ENCODE measurements at regions not wholly inside any gene's neighbourhood (a gene's known extent, or its start where the extent isn't known, plus 50 kb on each side); places are given as distances from the start of the nearest gene placed in this dataset.

- TF ChIP-seq SIN3A (IDR thresholded peaks at IDR 0.05; ENCODE audit: borderline replicate concordance, insufficient read depth, low read length) = no peak
- TF ChIP-seq POLR2AphosphoS5 (IDR thresholded peaks at IDR 0.05; ENCODE audit: low read depth, low read length) = no peak
- no peak for TF ChIP-seq REST (IDR thresholded peaks at IDR 0.05; ENCODE audit: insufficient read depth in 1 of 2, low read depth in 2 of 2, low read length in 2 of 2)
- no peak for TF ChIP-seq FOXP2 (optimal IDR thresholded peaks at IDR 0.05; ENCODE audit: borderline replicate concordance, extremely low read depth, extremely low read length, insufficient read depth)
- TF ChIP-seq TAF1 (IDR thresholded peaks at IDR 0.05; ENCODE audit: borderline replicate concordance, insufficient read depth, low read length) = no peak
These were observed 53.4 kb upstream of the DPP10 start for GRCh38 chr2:114389021-114389420.
